ENCODE measurements at regions not wholly inside any gene's neighbourhood (a gene's known extent, or its start where the extent isn't known, plus 50 kb on each side); places are given as distances from the start of the nearest gene placed in this dataset.

GRCh38 chr16:61596655-61597054 is 439.6 kb downstream of the CDH8 start:
- Histone ChIP-seq H3K4me3 (no peak overlapping the region), H3K27me3 (no peaks in the 10 kb centered on the region), H3K4me2 (peak overlapping the region; percentile 52), H3K27ac (no peak overlapping the region), H4K20me1 (no peaks in the 10 kb centered on the region), H3K9ac (no peak overlapping the region), H3K36me3 (no peaks in the 10 kb centered on the region), H3K9me3 (peaks cover 23% of the 10 kb centered on the region), H3K4me1 (peaks cover 18% of the 10 kb centered on the region)
- no peak for TF ChIP-seq Cebpa-rat (IDR thresholded peaks at IDR 0.05)

GRCh38 chr16:61595605-61596004 is 440.6 kb downstream of the CDH8 start:
- no peak overlapping the region for H3K4me3 ChIP-seq
- peaks cover 18% of the 10 kb centered on the region for H3K4me1 ChIP-seq
- H3K9me3 ChIP-seq, result peaks cover 23% of the 10 kb centered on the region
- H4K20me1 ChIP-seq, result no peaks in the 10 kb centered on the region
- H3K27ac ChIP-seq, result no peak overlapping the region
- no peaks in the 10 kb centered on the region for H3K36me3 ChIP-seq
- H3K4me2 ChIP-seq, result peak overlapping the region; percentile 52
- no peaks in the 10 kb centered on the region for H3K27me3 ChIP-seq
- no peak for TF ChIP-seq Cebpa-rat (IDR thresholded peaks at IDR 0.05)
- no peak overlapping the region for H3K9ac ChIP-seq

DNA sequence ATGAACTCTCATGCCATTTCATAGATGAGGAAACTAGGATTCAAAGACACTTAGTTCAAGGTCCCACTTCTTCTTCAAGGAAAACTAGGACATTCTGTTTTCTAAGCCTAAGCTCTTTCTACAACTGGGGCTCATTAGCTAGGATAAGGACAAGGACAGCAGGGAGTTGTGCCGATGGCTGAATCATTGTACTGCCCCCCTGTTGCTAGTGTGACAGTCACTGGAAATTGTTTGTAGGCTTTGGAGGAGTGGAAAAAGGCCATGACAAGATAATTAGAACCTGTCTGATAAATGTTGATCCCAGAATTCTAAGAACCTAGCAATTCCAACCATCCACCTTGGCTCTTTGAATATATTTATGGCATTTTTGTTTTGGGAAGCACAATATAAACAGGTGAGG is 445.7 kb downstream of the CDH8 start:
- no peak overlapping the region for H3K4me2 ChIP-seq
- H3K27me3 ChIP-seq, result no peaks in the 10 kb centered on the region
- no peak overlapping the region for H3K4me3 ChIP-seq
- no peak overlapping the region for H3K9ac ChIP-seq
- H3K27ac ChIP-seq, result no peak overlapping the region
- no peaks in the 10 kb centered on the region for H4K20me1 ChIP-seq
- peaks cover 23% of the 10 kb centered on the region for H3K9me3 ChIP-seq
- H3K36me3 ChIP-seq, result no peaks in the 10 kb centered on the region
- H3K4me1 ChIP-seq, result peaks cover 2% of the 10 kb centered on the region; the same call in 1 of the 2 replicates
- no peak for TF ChIP-seq Cebpa-rat (IDR thresholded peaks at IDR 0.05)

DNA sequence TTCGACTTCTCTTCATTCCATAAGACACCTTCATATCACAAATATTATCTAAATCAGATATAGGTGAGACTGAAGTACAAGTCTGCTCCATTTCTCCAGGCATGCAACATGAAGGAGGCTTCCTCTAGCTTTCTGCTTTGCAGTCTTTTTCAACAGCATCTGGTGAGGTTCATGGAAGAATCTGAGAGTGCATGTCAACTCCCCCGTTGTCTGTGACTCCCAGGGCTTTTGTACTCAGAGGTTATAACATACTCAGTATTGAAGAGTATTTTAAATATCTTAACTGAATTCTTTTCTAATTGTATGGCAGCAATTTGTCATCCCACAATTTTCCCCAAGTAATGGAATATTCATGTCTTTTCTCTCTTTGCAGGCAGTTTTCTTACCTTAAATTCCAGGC is 448.7 kb downstream of the CDH8 start:
- Histone ChIP-seq H3K27me3 (no peaks in the 10 kb centered on the region), H3K9me3 (peaks cover 2% of the 10 kb centered on the region), H3K4me2 (no peak overlapping the region), H3K27ac (no peak overlapping the region), H4K20me1 (no peaks in the 10 kb centered on the region), H3K9ac (no peak overlapping the region), H3K36me3 (no peaks in the 10 kb centered on the region), H3K4me1 (no peaks in the 10 kb centered on the region), H3K4me3 (no peak overlapping the region)
- TF ChIP-seq Cebpa-rat (IDR thresholded peaks at IDR 0.05), result no peak

DNA sequence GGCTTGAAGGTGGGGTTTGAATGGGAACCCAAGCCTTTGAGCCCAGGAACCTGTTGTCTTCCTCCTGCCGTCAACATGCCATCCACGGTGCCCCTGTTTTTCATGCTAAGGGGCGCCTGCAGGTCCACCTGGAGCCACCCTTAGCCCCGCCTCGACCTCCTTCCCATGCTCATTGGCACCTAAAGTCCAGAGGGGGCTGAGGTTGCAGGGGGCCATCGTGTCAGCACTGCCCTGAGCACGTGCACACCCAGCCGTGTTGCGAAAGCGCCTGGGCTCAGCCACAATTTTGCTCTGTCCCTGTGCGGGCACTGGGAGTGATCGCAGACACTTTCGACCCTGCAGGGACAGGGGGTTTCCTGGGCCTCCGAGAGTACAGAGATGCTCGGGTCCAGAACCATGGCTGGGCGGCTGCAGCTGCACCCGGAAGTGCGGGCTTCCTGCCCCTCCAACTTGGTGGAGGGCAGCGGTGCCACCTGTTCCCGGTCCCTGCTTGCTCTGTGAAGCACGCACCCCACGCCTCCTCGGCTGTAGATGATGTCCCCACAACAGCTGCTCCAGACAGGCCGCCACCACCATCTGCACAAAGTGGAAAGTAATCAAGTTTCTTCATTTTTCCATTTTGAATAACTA is 454.7 kb downstream of the CDH8 start:
- peaks cover 6% of the 10 kb centered on the region for H3K9me3 ChIP-seq
- H4K20me1 ChIP-seq, result no peaks in the 10 kb centered on the region
- H3K4me3 ChIP-seq, result no peak overlapping the region
- H3K36me3 ChIP-seq, result no peaks in the 10 kb centered on the region
- H3K4me1 ChIP-seq, result peaks cover 8% of the 10 kb centered on the region; the same call in 1 of the 2 replicates
- no peak overlapping the region for H3K27ac ChIP-seq
- no peak overlapping the region for H3K9ac ChIP-seq
- H3K27me3 ChIP-seq, result no peaks in the 10 kb centered on the region
- no peak for TF ChIP-seq Cebpa-rat (IDR thresholded peaks at IDR 0.05)
- H3K4me2 ChIP-seq, result no peak overlapping the region

- Histone ChIP-seq H4K20me1 (no peaks in the 10 kb centered on the region), H3K9ac (no peak overlapping the region), H3K9me3 (peaks cover 6% of the 10 kb centered on the region), H3K4me3 (no peak overlapping the region), H3K4me2 (no peak overlapping the region), H3K27me3 (no peaks in the 10 kb centered on the region), H3K36me3 (no peaks in the 10 kb centered on the region), H3K4me1 (peaks cover 8% of the 10 kb centered on the region; the same call in 1 of the 2 replicates), H3K27ac (no peak overlapping the region)
- TF ChIP-seq Cebpa-rat (IDR thresholded peaks at IDR 0.05), result no peak
Observed at GRCh38 chr16:61580579-61580978, 455.7 kb downstream of the CDH8 start.

- no peak for TF ChIP-seq Cebpa-rat (IDR thresholded peaks at IDR 0.05)
- no peaks in the 10 kb centered on the region for H4K20me1 ChIP-seq
- H3K9me3 ChIP-seq, result peaks cover 6% of the 10 kb centered on the region
- no peak overlapping the region for H3K27ac ChIP-seq
- H3K4me1 ChIP-seq, result peaks cover 8% of the 10 kb centered on the region; the same call in 1 of the 2 replicates
- no peaks in the 10 kb centered on the region for H3K36me3 ChIP-seq
- no peaks in the 10 kb centered on the region for H3K27me3 ChIP-seq
- no peak overlapping the region for H3K9ac ChIP-seq
- no peak overlapping the region for H3K4me3 ChIP-seq
- no peak overlapping the region for H3K4me2 ChIP-seq
Observed at GRCh38 chr16:61579195-61579594, 457.0 kb downstream of the CDH8 start.

DNA sequence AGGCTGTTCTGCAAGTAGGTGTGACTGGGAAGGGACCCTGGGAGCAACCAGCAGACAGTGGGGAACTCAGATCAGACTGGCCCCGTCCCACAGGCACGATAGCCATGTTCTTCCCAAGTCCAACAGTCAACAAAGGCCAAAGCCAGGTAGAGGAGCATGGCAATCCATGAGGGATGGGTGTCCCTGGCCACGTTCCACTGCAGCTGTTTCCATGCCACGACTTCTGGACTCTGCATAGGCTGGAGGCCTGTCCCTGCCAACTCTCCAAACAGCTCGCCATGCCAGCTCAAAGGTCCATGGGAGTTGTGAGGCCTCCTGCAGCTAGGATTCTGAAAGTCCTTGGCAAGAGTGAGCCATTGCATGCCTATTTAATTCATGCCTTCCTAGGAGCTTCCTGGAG is 459.8 kb downstream of the CDH8 start:
- Histone ChIP-seq H3K4me3 (no peak overlapping the region), H3K4me2 (no peak overlapping the region), H3K4me1 (peaks cover 3% of the 10 kb centered on the region; the same call in 1 of the 2 replicates), H3K36me3 (no peaks in the 10 kb centered on the region), H3K9ac (no peak overlapping the region), H3K9me3 (peaks cover 3% of the 10 kb centered on the region), H3K27me3 (no peaks in the 10 kb centered on the region), H4K20me1 (no peaks in the 10 kb centered on the region), H3K27ac (no peak overlapping the region)
- TF ChIP-seq Cebpa-rat (IDR thresholded peaks at IDR 0.05), result no peak

- no peak overlapping the region for H3K4me3 ChIP-seq
- H4K20me1 ChIP-seq, result no peaks in the 10 kb centered on the region
- H3K4me2 ChIP-seq, result no peak overlapping the region
- H3K36me3 ChIP-seq, result no peaks in the 10 kb centered on the region
- no peaks in the 10 kb centered on the region for H3K27me3 ChIP-seq
- H3K9me3 ChIP-seq, result no peaks in the 10 kb centered on the region
- H3K4me1 ChIP-seq, result no peaks in the 10 kb centered on the region
- TF ChIP-seq Cebpa-rat (IDR thresholded peaks at IDR 0.05), result no peak
- no peak overlapping the region for H3K27ac ChIP-seq
- H3K9ac ChIP-seq, result no peak overlapping the region
Observed at GRCh38 chr16:61575617-61576016, 460.6 kb downstream of the CDH8 start.

DNA sequence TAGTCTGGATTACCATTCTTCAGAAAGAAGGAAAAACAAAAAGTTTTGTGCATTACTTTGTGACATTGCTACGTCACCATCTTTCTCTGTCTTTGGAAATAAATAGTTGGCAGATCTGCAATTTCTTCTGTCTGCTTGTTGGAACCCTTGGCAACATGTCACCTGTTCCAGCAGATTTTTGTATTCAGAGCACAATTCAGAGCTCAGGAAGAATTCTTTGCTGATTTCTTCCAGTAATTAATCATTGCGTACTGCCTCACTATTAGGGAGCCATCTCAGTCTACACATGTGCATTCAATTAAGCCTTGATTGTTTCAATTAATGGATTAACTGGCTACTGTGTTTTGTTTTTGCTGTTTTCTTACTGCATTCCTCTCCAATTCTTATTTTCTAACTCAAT is 467.2 kb downstream of the CDH8 start:
- no peaks in the 10 kb centered on the region for H3K27me3 ChIP-seq
- H3K4me1 ChIP-seq, result no peaks in the 10 kb centered on the region
- no peak overlapping the region for H3K4me3 ChIP-seq
- no peak for TF ChIP-seq Cebpa-rat (IDR thresholded peaks at IDR 0.05)
- no peak overlapping the region for H3K4me2 ChIP-seq
- H3K27ac ChIP-seq, result no peak overlapping the region
- H3K36me3 ChIP-seq, result no peaks in the 10 kb centered on the region
- no peaks in the 10 kb centered on the region for H4K20me1 ChIP-seq
- no peaks in the 10 kb centered on the region for H3K9me3 ChIP-seq
- H3K9ac ChIP-seq, result no peak overlapping the region

DNA sequence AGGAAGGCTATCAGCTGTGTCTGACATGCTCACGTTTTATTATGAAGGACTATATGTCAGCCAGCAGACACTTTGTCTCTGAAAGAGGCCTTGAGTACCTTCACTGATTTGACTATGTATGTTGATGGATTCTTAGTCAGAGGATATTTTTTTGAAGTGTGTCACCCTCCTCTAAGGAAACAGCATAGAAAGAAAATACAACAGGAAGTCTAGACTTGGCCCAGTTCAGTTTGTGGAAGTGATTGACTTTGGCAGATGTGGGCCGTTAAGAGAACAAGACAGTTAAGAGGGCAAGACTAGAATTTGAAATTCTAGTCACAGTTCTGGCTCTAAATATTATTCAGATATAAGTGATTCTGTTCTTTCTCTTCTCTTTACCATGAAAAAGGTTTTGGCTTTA is 471.5 kb downstream of the CDH8 start:
- no peaks in the 10 kb centered on the region for H4K20me1 ChIP-seq
- no peak for TF ChIP-seq Cebpa-rat (IDR thresholded peaks at IDR 0.05)
- no peak overlapping the region for H3K4me3 ChIP-seq
- H3K27me3 ChIP-seq, result no peaks in the 10 kb centered on the region
- no peaks in the 10 kb centered on the region for H3K9me3 ChIP-seq
- H3K4me2 ChIP-seq, result no peak overlapping the region
- no peak overlapping the region for H3K27ac ChIP-seq
- no peak overlapping the region for H3K9ac ChIP-seq
- H3K4me1 ChIP-seq, result no peaks in the 10 kb centered on the region
- H3K36me3 ChIP-seq, result no peaks in the 10 kb centered on the region
